ENCODE measurements at regions not wholly inside any gene's neighbourhood (a gene's known extent, or its start where the extent isn't known, plus 50 kb on each side); places are given as distances from the start of the nearest gene placed in this dataset.
"Not testable (repeated sequence)": the region's sequence is repeated elsewhere in the genome, so short reads cannot be mapped to it uniquely, and the experiment has no call there.

DNA sequence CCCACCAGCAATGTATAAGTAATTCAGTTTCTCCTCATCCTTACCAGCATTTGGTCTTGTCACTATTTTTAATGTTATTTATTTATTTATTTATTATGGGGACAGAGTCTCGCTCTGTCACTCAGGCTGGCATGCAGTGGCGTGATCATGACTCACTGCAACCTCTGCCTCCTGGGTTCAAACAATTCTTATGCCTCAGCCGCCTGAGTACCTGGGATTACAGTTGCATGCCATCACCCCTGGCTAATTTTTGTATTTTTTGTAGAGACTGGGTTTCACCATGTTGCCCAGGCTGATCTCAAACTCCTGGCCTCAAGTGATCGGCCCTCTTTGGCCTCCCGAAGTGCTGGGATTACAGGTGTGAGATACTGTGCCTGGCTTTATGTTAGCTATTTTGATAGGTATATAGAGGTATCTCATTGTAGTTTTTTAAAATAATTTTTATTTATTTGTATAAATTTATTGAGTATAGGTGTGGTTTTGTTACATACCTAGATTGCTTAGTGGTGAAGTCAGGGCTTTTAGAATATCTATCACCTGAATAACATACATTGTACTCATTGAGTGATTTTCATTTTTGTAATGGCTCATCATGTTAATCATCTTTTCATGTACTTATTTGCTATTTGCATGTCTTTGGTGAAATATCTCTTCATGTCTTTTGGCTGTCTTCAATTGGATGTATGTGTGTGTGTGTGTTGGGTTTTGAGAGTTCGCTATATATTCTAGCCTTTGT, 53.3 kb downstream of the TANC2 start:
- in situ Hi-C loops (cut with HindIII; ENCODE audit: low pct_unique_long_range_greater_than_20kb, low sequenced_read_pairs) = no loop called here
- TF ChIP-seq JUND (IDR thresholded peaks at IDR 0.05; ENCODE audit: low read depth) = no peak

GRCh38 chr17:63022567-63022966, 56.5 kb downstream of the TANC2 start:
- in situ Hi-C loops (cut with HindIII; ENCODE audit: low pct_unique_long_range_greater_than_20kb, low sequenced_read_pairs) = no loop called here
- TF ChIP-seq JUND (IDR thresholded peaks at IDR 0.05; ENCODE audit: low read depth) = no peak
- DNase-seq (ENCODE audit: low read depth in 1 of 2, low spot score in 1 of 2) = no peak

More for the DNA sequence above, 53.3 kb downstream of the TANC2 start:
- DNase-seq (ENCODE audit: low read depth in 1 of 2, low spot score in 1 of 2) = no peak

DNA sequence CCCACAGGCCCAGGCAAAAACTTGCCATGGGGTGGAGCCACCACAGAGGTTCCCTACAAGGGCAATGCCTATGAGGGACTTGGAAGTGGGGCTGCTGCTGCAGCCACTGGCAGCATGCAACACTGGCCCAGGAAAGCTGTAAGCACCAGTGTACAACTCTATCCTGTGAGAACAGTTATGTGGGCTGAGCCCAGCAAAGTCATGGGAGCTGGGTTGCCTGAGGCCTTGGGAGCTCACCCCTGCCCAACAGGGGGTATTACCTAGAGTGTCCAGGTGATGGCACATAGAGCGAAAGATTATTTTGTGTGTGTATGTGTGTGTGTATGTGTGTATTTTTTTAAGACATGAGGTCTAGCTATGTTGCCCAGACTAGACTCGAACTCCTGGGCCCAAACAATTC, 57.0 kb downstream of the TANC2 start:
- TF ChIP-seq JUND (IDR thresholded peaks at IDR 0.05; ENCODE audit: low read depth) = no peak
- no peak for DNase-seq (ENCODE audit: low read depth in 1 of 2, low spot score in 1 of 2)
- in situ Hi-C loops (cut with HindIII; ENCODE audit: low pct_unique_long_range_greater_than_20kb, low sequenced_read_pairs) = no loop called here

GRCh38 chr17:63024201-63024600, 58.2 kb downstream of the TANC2 start:
- in situ Hi-C loops (cut with HindIII; ENCODE audit: low pct_unique_long_range_greater_than_20kb, low sequenced_read_pairs) = no loop called here
- TF ChIP-seq JUND (IDR thresholded peaks at IDR 0.05; ENCODE audit: low read depth) = no peak
- DNase-seq (ENCODE audit: low read depth in 1 of 2, low spot score in 1 of 2) = no peak

DNA sequence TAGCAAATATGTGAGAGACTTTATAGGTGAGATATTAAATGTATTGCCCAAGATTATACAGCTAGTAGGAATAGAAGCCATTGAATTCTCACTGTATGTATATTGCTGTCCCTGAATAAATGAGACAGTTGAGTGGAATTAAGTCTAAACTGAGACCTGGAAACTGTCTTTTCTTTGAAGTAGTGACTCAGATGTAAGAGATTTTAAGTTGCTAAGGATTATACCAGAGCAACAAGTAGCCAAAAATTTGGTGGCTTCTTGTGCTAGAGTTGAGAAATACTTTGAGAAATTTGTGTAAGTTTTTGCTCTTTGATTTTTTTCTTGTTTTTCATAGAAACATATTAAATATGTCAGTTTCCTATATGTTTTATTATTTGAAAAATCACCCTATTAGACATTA, 58.7 kb downstream of the TANC2 start:
- no peak for TF ChIP-seq JUND (IDR thresholded peaks at IDR 0.05; ENCODE audit: low read depth)
- in situ Hi-C loops (cut with HindIII; ENCODE audit: low pct_unique_long_range_greater_than_20kb, low sequenced_read_pairs) = no loop called here
- DNase-seq (ENCODE audit: low read depth in 1 of 2, low spot score in 1 of 2) = no peak

DNA sequence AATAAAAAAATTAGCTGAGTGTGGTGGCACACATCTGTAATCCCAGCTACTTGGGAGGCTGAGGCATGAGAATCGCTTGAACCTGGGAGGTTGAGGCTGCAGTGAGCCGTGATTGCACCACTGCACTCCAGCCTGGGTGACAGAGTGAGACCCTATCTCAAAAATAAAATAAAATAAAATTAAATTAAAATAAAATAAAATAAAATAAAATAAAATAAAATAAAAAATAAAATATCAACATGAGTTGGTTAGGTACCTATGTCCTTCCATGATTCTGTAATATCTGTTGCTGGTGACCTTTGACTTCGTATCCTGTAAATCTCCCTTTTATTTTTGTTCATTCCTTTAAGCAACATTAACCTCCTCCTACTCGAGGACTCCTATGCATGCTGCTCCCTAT, 59.6 kb downstream of the TANC2 start:
- in situ Hi-C loops (cut with HindIII; ENCODE audit: low pct_unique_long_range_greater_than_20kb, low sequenced_read_pairs); DNase-seq (ENCODE audit: low read depth in 1 of 2, low spot score in 1 of 2): not testable (repeated sequence)

DNA sequence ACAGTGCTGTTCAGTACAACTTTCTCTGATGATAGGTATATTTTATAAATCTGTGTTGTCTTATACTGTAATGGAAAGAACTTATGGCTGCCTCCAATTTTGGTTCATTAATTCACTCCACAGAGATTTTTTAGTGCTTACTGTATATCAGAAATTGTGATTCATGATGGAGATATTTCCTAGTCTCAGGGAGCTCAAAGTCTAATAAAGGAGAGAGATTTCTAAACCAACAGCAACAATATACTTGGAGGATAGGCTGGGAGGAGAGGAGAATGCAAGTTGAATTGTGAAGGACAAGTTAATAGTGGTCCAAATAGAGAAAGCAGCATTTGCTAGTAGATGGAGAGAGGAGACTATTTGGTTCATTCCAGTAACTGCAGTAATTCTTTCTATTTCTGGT, 63.5 kb downstream of the TANC2 start:
- no peak for DNase-seq (ENCODE audit: low read depth in 1 of 2, low spot score in 1 of 2)
- in situ Hi-C loops (cut with HindIII; ENCODE audit: low pct_unique_long_range_greater_than_20kb, low sequenced_read_pairs) = no loop called here
- TF ChIP-seq JUND (IDR thresholded peaks at IDR 0.05; ENCODE audit: low read depth) = no peak

DNA sequence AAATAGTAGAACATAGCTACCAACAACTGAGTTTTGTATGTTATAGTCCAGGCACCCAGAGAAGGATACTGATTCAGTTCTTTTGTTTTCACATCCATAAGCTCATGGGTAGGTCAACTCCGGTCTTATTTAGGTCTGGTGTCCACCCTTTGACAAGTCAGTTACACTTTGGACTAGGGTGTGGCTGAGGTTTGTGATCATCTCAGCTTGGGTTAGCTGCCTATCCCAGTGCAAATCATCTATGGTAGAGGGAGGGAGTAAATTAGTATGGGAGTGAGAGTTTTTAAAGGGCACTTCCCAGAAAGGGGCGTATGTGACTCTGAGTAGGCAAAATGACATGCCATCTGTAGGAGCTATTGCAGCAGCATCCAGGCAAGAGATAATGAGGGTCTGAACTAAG, 66.1 kb downstream of the TANC2 start:
- TF ChIP-seq JUND (IDR thresholded peaks at IDR 0.05; ENCODE audit: low read depth) = no peak
- DNase-seq (ENCODE audit: low read depth in 1 of 2, low spot score in 1 of 2) = no peak
- in situ Hi-C loops (cut with HindIII; ENCODE audit: low pct_unique_long_range_greater_than_20kb, low sequenced_read_pairs) = no loop called here

DNA sequence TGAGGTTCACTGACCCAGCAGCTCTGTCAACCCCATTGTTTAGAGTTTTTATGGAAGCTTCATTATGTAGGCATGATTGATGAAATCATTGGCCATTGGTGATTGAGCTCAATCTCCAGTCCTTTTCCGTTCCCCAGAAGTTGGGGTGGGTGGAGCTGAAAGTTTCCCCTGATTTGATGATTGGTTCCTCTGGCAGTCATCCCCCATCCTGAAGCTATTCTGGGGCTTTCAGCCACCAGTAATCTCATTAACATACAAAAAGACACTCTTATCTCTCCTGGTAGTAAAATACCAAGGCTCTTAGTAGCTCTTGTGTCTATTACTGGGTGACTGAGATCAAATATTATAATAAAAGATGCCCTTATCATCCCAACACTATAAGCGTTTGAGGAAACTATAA, 67.1 kb downstream of the TANC2 start:
- TF ChIP-seq JUND (IDR thresholded peaks at IDR 0.05; ENCODE audit: low read depth) = no peak
- DNase-seq (ENCODE audit: low read depth in 1 of 2, low spot score in 1 of 2) = no peak
- in situ Hi-C loops (cut with HindIII; ENCODE audit: low pct_unique_long_range_greater_than_20kb, low sequenced_read_pairs) = no loop called here

GRCh38 chr17:63035271-63035670, 69.2 kb downstream of the TANC2 start:
- DNase-seq (ENCODE audit: low read depth in 1 of 2, low spot score in 1 of 2) = no peak
- no peak for TF ChIP-seq JUND (IDR thresholded peaks at IDR 0.05; ENCODE audit: low read depth)
- in situ Hi-C loops (cut with HindIII; ENCODE audit: low pct_unique_long_range_greater_than_20kb, low sequenced_read_pairs) = no loop called here

DNA sequence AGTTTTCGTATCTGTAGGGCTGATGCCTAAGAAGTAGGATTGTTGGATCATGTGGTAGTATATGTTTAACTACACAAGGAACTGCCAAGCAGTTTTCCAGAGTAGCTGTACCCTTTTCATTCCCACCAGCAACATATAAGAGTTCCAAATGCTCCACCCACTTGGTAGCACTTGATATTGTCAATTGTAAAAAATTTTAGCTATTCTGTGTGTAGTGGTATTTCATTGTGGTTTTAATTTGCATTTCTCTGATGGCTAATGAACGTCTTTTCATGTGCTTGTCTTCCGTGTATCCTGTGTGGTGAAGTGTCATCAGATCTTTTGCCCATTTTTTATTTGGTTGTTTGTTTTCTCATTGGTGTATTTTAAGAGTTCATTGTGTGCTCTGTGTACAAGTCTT, 69.7 kb downstream of the TANC2 start:
- TF ChIP-seq JUND (IDR thresholded peaks at IDR 0.05; ENCODE audit: low read depth) = no peak
- in situ Hi-C loops (cut with HindIII; ENCODE audit: low pct_unique_long_range_greater_than_20kb, low sequenced_read_pairs) = no loop called here
- DNase-seq (ENCODE audit: low read depth in 1 of 2, low spot score in 1 of 2) = no peak

DNA sequence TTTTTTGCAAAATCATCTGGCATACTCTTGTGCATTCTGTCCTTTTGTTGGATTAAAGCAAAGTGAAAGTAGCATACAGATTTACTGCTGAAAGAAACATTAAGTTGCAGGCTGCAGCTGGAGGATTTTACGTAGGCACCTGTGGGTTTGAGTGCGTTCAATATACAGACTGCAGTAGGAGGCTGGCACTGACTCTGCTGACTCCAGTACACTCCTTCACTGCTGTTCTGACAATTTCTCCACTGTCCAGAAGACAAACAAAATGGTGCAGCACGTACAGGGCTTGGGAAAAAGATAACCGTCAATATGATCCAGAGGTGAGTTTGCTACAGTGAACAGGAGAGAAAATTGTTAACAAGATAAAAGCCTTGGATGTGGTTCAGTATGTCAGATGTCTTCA, 73.3 kb downstream of the TANC2 start:
- no peak for DNase-seq (ENCODE audit: low read depth in 1 of 2, low spot score in 1 of 2)

GRCh38 chr17:63039899-63040602, 74.0 kb downstream of the TANC2 start:
- no peak for DNase-seq (ENCODE audit: low read depth in 1 of 2, low spot score in 1 of 2)
- in situ Hi-C loops (cut with HindIII; ENCODE audit: low pct_unique_long_range_greater_than_20kb, low sequenced_read_pairs) = no loop called here
- no peak for TF ChIP-seq JUND (IDR thresholded peaks at IDR 0.05; ENCODE audit: low read depth)

More for the DNA sequence above, 73.3 kb downstream of the TANC2 start:
- no peak for TF ChIP-seq JUND (IDR thresholded peaks at IDR 0.05; ENCODE audit: low read depth)
- in situ Hi-C loops (cut with HindIII; ENCODE audit: low pct_unique_long_range_greater_than_20kb, low sequenced_read_pairs) = no loop called here

All from T47D (cell line).